Suprapubic skin (tissue), 4 donors: ENCODE measurements at regions not wholly inside any gene's neighbourhood (a gene's known extent, or its start where the extent isn't known, plus 50 kb on each side); places are given as distances from the start of the nearest gene placed in this dataset.

Experiments
- EP300 ChIP-seq: sonication (generic); formaldehyde crosslinking; IDR thresholded peaks from one replicate; pipeline ENCODE4 v1.6.1; 2017; ENCODE audit warnings: antibody characterized with exemption
- POLR2A ChIP-seq, 2 donors: fragments of 450-650 bp; IDR thresholded peaks; one replicate each; pipeline ENCODE4 v1.6.1; 2017; ENCODE audit warnings: antibody characterized with exemption in 2 of 2, mild to moderate bottlenecking in 2 of 2, moderate library complexity in 2 of 2
- POLR2AphosphoS5 ChIP-seq, 3 donors: sonication (generic); formaldehyde crosslinking; IDR thresholded peaks; one replicate each; pipeline ENCODE4 v1.6.1; 2017; ENCODE audit warnings: antibody characterized with exemption in 3 of 3
- TF ChIP-seq, protein P1 (sequence below), 2 donors: fragments of 200-600 bp in 1 of 2; fragments of 450-650 bp in 1 of 2; sonication (generic) in 1 of 2; IDR thresholded peaks; one replicate each; pipeline ENCODE4 v1.5.1; 2016 to 2019; ENCODE audit warnings: antibody characterized with exemption in 2 of 2, mild to moderate bottlenecking in 1 of 2, moderate library complexity in 1 of 2

DNA sequence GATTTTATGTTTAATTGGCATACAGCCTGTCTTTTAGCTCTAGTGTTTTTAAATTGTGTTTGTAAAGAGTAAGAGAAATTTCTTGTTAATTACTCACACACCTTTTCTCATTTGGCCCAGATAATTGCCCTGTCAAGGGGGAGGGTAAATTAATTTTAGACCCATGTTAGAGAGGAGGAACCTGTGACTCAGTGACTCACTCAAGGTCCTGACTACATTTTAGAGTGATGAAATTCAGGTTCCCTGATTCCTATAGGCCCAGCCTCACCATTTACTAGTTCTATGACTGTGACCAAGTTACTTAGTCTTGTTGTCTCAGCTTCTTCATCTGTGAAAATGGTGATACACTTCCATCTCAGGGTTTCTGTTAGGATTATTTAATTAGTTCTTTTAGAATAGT, 125.2 kb upstream of the DPH6 start:
- TF ChIP-seq, protein P1, sequence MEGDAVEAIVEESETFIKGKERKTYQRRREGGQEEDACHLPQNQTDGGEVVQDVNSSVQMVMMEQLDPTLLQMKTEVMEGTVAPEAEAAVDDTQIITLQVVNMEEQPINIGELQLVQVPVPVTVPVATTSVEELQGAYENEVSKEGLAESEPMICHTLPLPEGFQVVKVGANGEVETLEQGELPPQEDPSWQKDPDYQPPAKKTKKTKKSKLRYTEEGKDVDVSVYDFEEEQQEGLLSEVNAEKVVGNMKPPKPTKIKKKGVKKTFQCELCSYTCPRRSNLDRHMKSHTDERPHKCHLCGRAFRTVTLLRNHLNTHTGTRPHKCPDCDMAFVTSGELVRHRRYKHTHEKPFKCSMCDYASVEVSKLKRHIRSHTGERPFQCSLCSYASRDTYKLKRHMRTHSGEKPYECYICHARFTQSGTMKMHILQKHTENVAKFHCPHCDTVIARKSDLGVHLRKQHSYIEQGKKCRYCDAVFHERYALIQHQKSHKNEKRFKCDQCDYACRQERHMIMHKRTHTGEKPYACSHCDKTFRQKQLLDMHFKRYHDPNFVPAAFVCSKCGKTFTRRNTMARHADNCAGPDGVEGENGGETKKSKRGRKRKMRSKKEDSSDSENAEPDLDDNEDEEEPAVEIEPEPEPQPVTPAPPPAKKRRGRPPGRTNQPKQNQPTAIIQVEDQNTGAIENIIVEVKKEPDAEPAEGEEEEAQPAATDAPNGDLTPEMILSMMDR (IDR thresholded peaks at IDR 0.05), result no peak
- TF ChIP-seq POLR2AphosphoS5 (IDR thresholded peaks at IDR 0.05) (no peak), EP300 (no peak), POLR2A (IDR thresholded peaks at IDR 0.05) (no peak)
